M059J (cell line): ENCODE measurements at regions not wholly inside any gene's neighbourhood (a gene's known extent, or its start where the extent isn't known, plus 50 kb on each side); places are given as distances from the start of the nearest gene placed in this dataset.

Source experiments
- DNase-seq: peaks from one replicate; pipeline ENCODE4 v3.0.0-alpha.2; 2012; ENCODE audit warnings: low read depth

GRCh38 chr9:17970277-17970676 is 391.4 kb downstream of the SH3GL2 start:
- DNase-seq = no peak

DNA sequence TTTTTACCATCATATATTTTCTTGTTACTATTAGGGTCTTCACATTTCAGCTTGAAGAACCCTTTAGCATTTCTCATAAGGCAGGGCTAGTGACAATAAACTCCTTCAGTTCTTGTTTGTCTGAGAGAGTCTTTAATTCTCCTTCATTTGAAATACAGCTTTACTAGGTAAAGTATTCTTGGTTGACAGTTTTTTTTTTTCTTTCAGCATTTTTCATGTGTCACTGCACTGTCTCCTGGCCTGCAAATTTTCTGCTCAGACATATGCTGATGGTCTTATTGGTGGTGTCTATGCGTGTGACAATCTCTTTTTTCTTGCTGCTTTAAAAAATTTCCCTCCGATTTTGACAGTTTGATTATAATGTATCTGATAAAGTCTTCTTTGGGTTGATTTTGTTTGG is 399.9 kb downstream of the SH3GL2 start:
- DNase-seq = no peak

GRCh38 chr9:17986595-17986994 is 407.7 kb downstream of the SH3GL2 start:
- DNase-seq = no peak

DNA sequence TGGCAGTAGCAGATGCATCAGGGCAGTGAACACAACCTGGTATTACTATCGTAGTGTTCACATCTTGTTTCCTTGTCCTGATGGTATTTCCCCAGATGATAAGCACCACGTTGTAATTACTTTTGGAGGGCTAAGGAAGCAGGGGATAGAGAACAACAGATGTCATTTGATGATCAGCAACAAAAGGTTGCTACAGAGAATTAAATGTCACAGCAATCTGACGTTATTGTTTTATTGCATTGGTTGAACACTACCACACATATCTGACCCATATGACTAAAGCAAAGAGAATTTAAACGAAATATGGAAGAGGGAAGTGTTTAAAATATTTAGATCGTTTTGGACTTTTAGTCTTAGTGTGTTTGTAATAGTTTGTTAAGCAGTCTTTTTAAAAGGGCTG is 408.3 kb downstream of the SH3GL2 start:
- DNase-seq = no peak

- no peak for DNase-seq
Measured at GRCh38 chr9:17988489-17988888, 409.6 kb downstream of the SH3GL2 start.

- no peak for DNase-seq
Measured at GRCh38 chr9:17990602-17991001, 411.7 kb downstream of the SH3GL2 start.

GRCh38 chr9:17993024-17993423 is 414.2 kb downstream of the SH3GL2 start:
- no peak for DNase-seq

GRCh38 chr9:17994695-17995425 is 416.0 kb downstream of the SH3GL2 start:
- DNase-seq = no peak

- no peak for DNase-seq
Measured at GRCh38 chr9:17996728-17997127, 417.9 kb downstream of the SH3GL2 start.

- no peak for DNase-seq
Measured at GRCh38 chr9:18002718-18003438, 424.0 kb downstream of the SH3GL2 start.

DNA sequence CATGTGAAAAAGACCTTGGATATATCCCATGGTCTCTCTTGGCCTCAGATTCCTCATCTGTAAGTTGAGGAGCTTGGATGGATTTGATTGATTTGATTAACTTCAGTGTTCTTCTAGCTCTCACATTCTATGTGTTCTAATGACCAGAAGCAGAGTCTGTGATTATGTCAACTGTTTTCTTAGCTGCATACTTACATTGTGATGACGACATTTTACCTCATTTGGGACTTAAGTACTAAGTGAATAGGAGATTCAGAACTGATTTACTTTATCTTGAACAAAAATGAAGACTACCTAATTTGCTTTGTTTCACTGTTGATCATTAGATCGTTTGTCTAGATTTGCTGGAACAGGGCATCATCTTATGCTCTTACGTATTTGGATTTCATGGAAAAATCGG is 427.7 kb downstream of the SH3GL2 start:
- DNase-seq = no peak

- no peak for DNase-seq
Measured at GRCh38 chr9:18007621-18008020, 428.8 kb downstream of the SH3GL2 start.

- DNase-seq = no peak
Measured at GRCh38 chr9:18009902-18010301, 431.0 kb downstream of the SH3GL2 start.

- no peak for DNase-seq
Measured at GRCh38 chr9:18010492-18010891, 431.6 kb downstream of the SH3GL2 start.

DNA sequence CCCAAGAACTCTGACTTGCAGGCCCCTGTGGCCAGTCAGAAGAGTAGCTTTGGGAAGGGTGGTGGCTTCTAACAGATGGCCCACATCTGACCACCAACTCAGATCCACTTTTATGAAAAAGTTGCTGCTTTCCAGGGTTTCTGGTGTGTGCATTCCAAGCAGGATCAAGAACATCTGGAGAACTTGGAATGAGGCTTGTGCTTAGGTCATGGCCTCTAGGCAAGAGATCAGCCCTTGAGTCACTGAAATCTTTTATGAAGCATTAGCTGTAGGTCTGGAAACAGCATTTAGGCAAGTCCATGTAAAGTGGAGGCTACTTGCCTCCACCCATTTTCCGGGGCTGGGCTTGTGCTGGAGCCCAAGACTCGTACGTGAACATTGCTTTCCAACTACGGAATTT is 433.3 kb downstream of the SH3GL2 start:
- DNase-seq = no peak

DNA sequence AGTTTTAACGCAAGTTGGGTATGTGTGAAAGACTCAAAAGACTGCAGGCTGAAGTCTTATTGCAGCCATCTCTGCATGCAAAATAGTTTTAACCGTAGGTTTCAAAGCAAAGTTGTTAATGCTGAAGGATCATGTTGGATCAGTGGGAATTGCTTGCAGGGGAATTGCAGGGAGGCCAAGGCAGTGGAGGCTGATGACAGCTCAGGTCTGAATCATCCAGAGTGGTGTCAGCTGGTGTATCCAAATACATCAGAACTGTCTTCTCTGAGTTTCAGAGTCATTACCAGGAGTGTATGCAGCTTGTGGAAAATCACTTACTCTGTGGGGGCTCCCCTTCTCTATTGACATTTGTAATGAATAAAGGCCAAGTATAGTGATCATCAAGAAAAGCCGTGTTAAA is 435.7 kb downstream of the SH3GL2 start:
- no peak for DNase-seq

DNA sequence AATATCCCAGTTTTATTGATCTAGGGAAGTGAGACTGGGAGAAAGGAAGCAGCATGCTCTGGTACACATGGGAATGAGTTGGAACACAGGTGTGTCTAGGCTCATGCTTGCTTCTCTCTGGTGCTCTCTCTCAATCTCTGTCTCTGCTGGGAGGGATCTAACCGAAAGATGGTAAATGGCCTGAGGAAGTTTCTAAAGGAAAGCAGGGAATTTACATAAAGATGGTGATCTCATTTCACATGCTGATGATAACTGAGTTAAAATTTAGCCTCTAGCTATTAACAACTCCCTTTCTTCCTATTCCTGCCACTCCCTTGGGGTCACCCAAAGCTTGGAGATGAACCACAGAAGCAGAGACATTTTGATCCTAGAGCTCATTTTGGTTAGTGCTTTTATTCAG is 436.2 kb downstream of the SH3GL2 start:
- DNase-seq = no peak

- no peak for DNase-seq
Measured at GRCh38 chr9:18017136-18017535, 438.3 kb downstream of the SH3GL2 start.

DNA sequence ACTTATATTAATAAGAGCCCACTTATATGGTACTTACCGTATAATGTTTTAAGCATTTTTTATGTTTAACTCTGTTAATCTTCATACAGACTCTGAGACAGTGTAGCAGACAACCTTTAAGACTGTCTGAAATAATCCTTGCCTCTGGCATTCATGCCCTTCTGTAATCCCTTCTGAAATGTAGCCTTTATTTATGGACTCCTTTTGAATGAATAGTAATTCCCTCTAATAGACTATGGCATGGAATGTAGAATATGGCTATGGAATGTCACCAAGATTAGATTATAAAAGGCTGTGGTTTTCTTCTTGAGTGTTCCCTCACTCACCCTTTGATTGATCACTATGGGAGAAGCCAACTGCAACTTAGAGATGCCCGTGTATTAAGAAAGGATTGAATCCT is 439.4 kb downstream of the SH3GL2 start:
- no peak for DNase-seq

DNA sequence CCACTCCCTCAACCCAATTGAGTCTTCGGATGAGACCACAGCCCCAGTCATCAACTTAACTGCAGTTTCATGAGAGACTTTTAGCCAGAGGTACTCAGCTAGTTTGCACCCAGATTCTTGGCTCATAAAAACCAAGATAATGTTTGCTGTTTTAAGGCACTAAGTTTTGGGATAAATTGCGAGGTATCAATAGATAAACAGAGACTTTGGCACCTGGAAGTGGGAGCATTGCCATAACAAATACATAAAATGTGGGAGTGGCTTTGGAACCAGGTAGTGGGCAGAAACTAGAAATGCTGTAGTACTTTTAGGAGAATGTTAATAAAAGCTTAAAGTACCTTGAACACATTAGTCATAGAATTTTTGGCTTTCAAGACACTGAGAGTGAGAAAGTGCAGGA is 439.8 kb downstream of the SH3GL2 start:
- DNase-seq = no peak

DNA sequence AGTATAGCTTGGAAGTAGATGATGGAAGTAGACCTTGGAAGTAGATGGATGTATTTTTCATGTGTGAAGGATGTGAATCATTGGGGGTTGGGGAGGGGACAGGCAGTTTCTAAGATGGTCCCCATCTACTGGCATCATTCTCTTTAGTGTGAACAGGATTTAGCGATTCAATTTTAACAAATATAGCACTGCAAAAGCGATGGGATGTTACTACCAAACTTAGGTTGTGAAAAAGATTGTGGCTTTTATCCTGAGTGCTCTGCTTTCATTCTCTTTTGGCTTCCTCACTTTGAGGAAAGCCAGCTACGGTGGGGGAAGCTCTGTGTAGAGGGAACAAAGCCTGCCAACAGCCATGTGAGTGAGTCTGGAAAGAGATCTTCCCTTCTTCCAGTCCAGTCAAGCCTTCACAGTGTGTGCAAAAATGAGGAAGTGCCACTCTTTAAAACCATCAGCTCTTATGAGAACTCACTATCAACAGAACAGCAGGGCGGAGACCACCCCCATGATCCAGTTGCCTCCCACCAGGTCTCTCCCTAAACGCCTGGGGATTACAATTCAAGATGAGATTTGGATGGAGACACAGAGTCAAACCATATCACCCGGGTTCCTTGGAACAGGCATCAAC is 441.4 kb downstream of the SH3GL2 start:
- no peak for DNase-seq

GRCh38 chr9:18022642-18023041 is 443.8 kb downstream of the SH3GL2 start:
- no peak for DNase-seq

DNA sequence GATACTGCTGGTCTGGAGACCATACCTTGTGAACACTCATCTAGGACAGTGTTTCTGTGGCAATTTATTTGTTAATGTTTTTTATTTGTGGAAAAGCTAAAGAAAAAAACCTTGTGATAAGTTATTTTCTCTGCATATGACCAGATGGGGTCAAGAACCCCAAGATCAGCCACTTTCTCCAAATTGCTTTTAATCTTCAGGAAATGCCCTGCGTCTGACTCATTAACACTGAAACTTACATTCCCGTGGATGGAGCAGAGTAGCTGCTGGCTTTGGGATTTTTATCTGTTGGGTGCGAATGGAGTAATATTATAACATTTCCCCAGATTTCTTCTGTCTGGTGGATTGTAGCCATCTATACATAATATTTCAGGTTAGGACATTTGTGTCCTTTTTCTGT is 444.5 kb downstream of the SH3GL2 start:
- DNase-seq = peak; percentile 12
